Bronchial epithelial cell (primary cell): ENCODE measurements at regions not wholly inside any gene's neighbourhood (a gene's known extent, or its start where the extent isn't known, plus 50 kb on each side); places are given as distances from the start of the nearest gene placed in this dataset.
A peak's percentile ranks its signal among the peaks of the same experiment; 100 is the strongest.

Experiments
- DNase-seq: peaks from one replicate; pipeline ENCODE4 v3.0.0-alpha.2; 2010; ENCODE audit warnings: low read depth
- FAIRE-seq: peaks from 2 replicates; lab custom pipeline; 2011; peaks lifted over from hg19 to GRCh38; lab: Jason Lieb, UNC
- H3K27me3 ChIP-seq: 2 replicates; pipeline ENCODE4 v1.5.1; 2011; ENCODE audit warnings: low read length; ENCODE audit not compliant: control insufficient read depth, insufficient read depth
- H3K36me3 ChIP-seq: 2 replicates; pipeline ENCODE4 v1.5.1; 2011; ENCODE audit warnings: low read length; ENCODE audit not compliant: control insufficient read depth, insufficient read depth
- H3K4me3 ChIP-seq: 2 replicates; pipeline ENCODE4 v1.5.1; 2011; ENCODE audit warnings: mild to moderate bottlenecking, low read depth, low read length, control low read depth
- TF ChIP-seq, protein P1 (sequence below): IDR thresholded peaks from 2 replicates; pipeline ENCODE4 v1.5.1; 2011; ENCODE audit warnings: mild to moderate bottlenecking, moderate library complexity, low read length, control low read depth, inconsistent platforms; ENCODE audit not compliant: insufficient read depth, severe bottlenecking

DNA sequence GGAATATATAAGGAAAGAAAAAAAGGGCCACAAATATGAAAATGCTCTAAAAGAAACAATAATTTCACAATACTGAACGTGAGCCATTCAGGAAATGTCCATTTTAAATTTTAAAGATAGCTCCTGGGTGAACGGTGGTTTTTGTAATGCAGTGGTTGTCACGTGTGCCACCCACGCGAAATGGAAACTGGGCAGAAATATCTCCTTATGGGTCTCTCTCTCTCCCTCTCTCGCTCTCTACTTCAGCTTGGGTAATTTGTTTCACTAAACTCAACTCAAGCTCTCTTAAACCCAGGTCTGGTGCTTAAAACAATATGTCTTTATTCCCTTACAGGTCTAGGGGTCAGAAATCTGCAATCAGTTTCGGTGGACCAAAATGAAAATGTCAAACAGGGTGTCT lies 150.8 kb downstream of the OR2B2 start:
- no peak for DNase-seq
- Histone ChIP-seq H3K27me3 (no peaks in the 10 kb centered on the region), H3K4me3 (no peak overlapping the region), H3K36me3 (no peaks in the 10 kb centered on the region)
- FAIRE-seq: no peak
- TF ChIP-seq, protein P1, sequence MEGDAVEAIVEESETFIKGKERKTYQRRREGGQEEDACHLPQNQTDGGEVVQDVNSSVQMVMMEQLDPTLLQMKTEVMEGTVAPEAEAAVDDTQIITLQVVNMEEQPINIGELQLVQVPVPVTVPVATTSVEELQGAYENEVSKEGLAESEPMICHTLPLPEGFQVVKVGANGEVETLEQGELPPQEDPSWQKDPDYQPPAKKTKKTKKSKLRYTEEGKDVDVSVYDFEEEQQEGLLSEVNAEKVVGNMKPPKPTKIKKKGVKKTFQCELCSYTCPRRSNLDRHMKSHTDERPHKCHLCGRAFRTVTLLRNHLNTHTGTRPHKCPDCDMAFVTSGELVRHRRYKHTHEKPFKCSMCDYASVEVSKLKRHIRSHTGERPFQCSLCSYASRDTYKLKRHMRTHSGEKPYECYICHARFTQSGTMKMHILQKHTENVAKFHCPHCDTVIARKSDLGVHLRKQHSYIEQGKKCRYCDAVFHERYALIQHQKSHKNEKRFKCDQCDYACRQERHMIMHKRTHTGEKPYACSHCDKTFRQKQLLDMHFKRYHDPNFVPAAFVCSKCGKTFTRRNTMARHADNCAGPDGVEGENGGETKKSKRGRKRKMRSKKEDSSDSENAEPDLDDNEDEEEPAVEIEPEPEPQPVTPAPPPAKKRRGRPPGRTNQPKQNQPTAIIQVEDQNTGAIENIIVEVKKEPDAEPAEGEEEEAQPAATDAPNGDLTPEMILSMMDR: no peak

DNA sequence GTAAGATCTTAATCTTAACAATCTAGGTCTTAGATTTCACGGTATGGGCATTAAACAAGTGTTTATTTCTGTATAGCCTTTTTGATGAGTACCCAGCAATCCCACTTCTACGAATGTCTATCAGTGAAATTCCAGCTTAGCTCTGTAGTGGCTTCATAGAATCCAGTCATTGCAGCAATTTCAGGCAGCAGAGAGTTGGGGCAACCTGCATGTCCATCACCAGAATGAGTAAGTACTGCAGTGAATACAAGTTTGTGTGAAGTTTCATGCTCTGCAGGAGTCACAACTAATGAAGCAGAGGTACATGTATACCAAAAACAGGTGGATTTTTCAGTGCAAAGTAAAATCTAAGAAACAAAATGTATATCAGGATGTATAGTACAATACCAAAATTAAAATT lies 151.7 kb downstream of the OR2B2 start:
- no peak for FAIRE-seq

DNA sequence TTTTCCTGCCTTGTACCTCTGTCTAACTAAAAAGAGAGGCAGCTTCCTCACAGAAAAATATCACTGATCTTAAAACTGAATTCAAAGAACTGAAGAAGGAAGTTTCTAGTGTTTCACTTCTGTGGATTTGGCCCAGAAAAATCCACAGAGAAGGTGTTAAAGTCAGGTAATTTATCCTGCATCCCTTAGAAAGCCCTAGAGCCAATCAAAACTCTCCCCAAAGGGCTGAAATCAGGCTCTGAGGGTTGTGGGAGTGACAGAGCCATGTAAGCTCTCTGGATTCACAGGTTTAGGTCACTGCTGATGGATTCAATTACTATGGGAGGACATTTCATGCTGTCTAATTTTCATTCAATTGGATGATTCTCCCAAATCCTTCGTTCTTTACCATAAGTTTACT lies 152.3 kb downstream of the OR2B2 start:
- Histone ChIP-seq H3K27me3 (no peaks in the 10 kb centered on the region), H3K4me3 (no peak overlapping the region), H3K36me3 (no peaks in the 10 kb centered on the region)
- TF ChIP-seq, protein P1: no peak
- DNase-seq: no peak
- FAIRE-seq: no peak

More for the DNA sequence above, 151.7 kb downstream of the OR2B2 start:
- H3K4me3 ChIP-seq: no peak overlapping the region
- no peaks in the 10 kb centered on the region for H3K27me3 ChIP-seq
- peak; percentile 29 for DNase-seq
- TF ChIP-seq, protein P1: no peak
- no peaks in the 10 kb centered on the region for H3K36me3 ChIP-seq

DNA sequence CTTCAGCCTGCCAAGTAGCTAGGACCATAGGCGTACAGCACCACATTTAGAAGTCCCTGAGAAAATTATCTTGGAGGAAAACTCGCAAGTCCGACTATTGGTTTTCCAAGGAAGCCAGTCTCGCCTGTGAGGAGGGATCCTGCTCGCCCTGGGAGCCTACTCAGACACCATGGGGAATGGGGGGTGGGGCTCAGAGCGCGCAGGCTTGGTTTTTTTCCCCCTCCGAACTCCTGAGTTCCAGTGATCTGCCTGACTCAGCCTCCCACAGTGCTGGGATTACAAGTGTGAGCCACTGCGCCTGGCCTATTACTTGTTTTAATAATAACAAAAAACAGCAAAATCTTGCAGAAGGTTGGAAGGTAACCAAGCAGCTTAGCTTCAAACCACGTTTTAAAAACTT lies 153.7 kb downstream of the OR2B2 start:
- FAIRE-seq (no peak), DNase-seq (no peak)
- TF ChIP-seq, protein P1: no peak
- Histone ChIP-seq H3K27me3 (no peaks in the 10 kb centered on the region), H3K4me3 (no peak overlapping the region), H3K36me3 (no peaks in the 10 kb centered on the region)

DNA sequence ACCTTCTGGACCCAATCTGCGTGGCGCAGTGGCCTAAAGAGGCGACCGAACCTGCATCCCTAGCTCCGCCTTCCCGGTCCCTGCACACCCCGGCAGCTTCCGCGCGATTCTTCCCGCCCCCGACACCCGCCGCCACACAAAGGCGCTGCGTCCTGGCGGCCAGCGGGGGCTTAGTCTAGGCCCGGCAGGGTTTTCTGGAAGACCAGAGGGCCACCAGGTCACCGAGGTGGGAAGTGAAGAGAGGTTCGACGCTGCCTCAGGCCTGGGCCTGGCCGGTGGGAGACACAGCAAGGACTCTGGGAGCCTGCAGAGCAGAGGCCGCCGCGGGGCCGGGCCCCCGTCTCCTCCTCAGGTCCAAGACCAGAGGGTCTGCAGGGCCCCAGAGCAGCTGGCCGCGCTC lies 154.9 kb downstream of the OR2B2 start:
- DNase-seq (no peak), FAIRE-seq (no peak)
- H3K4me3 ChIP-seq: peak overlapping the region; percentile 37
- TF ChIP-seq, protein P1: no peak
- H3K27me3 ChIP-seq: no peaks in the 10 kb centered on the region
- H3K36me3 ChIP-seq: no peaks in the 10 kb centered on the region

DNA sequence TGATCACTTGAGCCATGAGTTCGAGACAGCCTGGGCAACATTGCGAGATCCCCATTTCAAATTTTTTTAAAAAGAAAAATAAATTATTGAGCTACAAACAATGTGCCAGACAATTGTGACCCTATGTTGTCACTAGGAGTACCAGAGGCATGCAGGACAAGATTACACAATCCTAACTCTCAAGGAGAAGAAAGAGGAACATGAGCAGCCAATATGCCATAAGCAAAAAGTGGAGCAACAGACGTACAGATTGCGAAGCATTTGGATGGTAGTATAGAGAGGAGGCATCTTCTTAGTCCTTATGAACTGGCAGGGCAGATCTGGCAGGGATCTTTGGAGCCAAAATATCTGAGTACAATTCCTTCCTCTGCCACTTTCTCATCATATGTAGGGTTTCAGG lies 156.4 kb downstream of the OR2B2 start:
- TF ChIP-seq, protein P1: no peak
- no peak for FAIRE-seq
- Histone ChIP-seq H3K27me3 (no peaks in the 10 kb centered on the region), H3K36me3 (no peaks in the 10 kb centered on the region), H3K4me3 (no peak overlapping the region)
- no peak for DNase-seq
